HEK293T (cell line): ENCODE measurements at regions not wholly inside any gene's neighbourhood (a gene's known extent, or its start where the extent isn't known, plus 50 kb on each side); places are given as distances from the start of the nearest gene placed in this dataset.

Experiments
- ELF4 ChIP-seq: fragments of 450-650 bp; IDR thresholded peaks from 2 replicates; pipeline ENCODE4 v1.6.1; 2017; ENCODE audit warnings: antibody characterized with exemption
- FOXA1 ChIP-seq: fragments of 450-650 bp; IDR thresholded peaks from 2 replicates; pipeline ENCODE4 v1.6.1; 2016; ENCODE audit warnings: mild to moderate bottlenecking
- FOXK2 ChIP-seq: fragments of 450-650 bp; IDR thresholded peaks from 2 replicates; pipeline ENCODE4 v1.6.1; 2016; ENCODE audit warnings: mild to moderate bottlenecking
- FOXM1 ChIP-seq: fragments of 450-650 bp; IDR thresholded peaks from 2 replicates; pipeline ENCODE4 v1.6.1; 2017; ENCODE audit warnings: mild to moderate bottlenecking, borderline replicate concordance
- LEF1 ChIP-seq: fragments of 450-650 bp; IDR thresholded peaks from 2 replicates; pipeline ENCODE4 v1.6.1; 2017; ENCODE audit warnings: mild to moderate bottlenecking, borderline replicate concordance
- NFRKB ChIP-seq: fragments of 450-650 bp; IDR thresholded peaks from 2 replicates; pipeline ENCODE4 v1.6.1; 2016; ENCODE audit warnings: mild to moderate bottlenecking, moderate library complexity
- PKNOX1 ChIP-seq: fragments of 450-650 bp; IDR thresholded peaks from 2 replicates; pipeline ENCODE4 v1.6.1; 2016
- SP1 ChIP-seq: fragments of 450-650 bp; IDR thresholded peaks from 2 replicates; pipeline ENCODE4 v1.6.1; 2017
- SUZ12 ChIP-seq: fragments of 450-650 bp; IDR thresholded peaks from 2 replicates; pipeline ENCODE4 v1.6.1; 2016; ENCODE audit warnings: mild to moderate bottlenecking
- TARDBP ChIP-seq: fragments of 450-650 bp; IDR thresholded peaks from 2 replicates; pipeline ENCODE4 v1.6.1; 2016

- no peak for TF ChIP-seq FOXM1
- TF ChIP-seq SUZ12, result no peak
- TF ChIP-seq FOXA1, result no peak
- no peak for TF ChIP-seq TARDBP
- no peak for TF ChIP-seq SP1
- TF ChIP-seq FOXK2, result no peak
- no peak for TF ChIP-seq LEF1
- TF ChIP-seq PKNOX1, result no peak
- TF ChIP-seq NFRKB, result no peak
- TF ChIP-seq ELF4, result no peak
Measured at GRCh38 chr9:81096625-81097024, 592.7 kb downstream of the TLE1 start.
